GM21367 (cell line): ENCODE measurements at regions not wholly inside any gene's neighbourhood (a gene's known extent, or its start where the extent isn't known, plus 50 kb on each side); places are given as distances from the start of the nearest gene placed in this dataset.

Source experiments
- ATAC-seq: cut with Tn5 transposase; IDR thresholded peaks from one replicate; pipeline ENCODE4 v1.9.1; 2021; ENCODE audit not compliant: unreplicated experiment

- no peak for ATAC-seq
These were observed 140.4 kb downstream of the RGS9 start for GRCh38 chr17:65277576-65277975.
